Activated gamma-delta T cell (primary cell): ENCODE measurements at regions not wholly inside any gene's neighbourhood (a gene's known extent, or its start where the extent isn't known, plus 50 kb on each side); places are given as distances from the start of the nearest gene placed in this dataset.

Source experiments
- DNase-seq: peaks from one replicate; lab custom pipeline; 2025; lab: John Stamatoyannopoulos, UW

DNA sequence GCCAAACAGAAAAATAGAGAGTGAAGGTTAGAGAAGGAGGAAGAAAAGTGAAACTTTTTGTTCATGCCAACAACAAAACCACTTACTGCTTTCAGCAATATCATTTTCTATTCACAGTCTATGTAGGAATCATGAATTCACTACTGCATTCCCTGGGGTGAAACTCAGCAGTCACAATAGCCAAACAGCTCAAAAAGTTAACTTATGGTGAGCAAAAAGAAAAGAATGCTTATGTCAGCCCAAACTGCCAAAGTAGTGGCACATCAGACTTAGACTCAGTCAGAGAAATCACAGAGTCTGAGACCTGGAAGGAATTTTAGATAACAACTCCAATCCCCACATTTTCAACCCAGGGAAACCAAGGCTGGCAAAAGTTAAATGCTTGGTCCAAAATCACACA lies 238.7 kb upstream of the TMCO5A start:
- no peak for DNase-seq

GRCh38 chr15:37698679-37699078 lies 235.8 kb upstream of the TMCO5A start:
- no peak for DNase-seq

GRCh38 chr15:37701230-37701629 lies 233.2 kb upstream of the TMCO5A start:
- no peak for DNase-seq

- no peak for DNase-seq
Observed at GRCh38 chr15:37709669-37710068, 224.8 kb upstream of the TMCO5A start.

DNA sequence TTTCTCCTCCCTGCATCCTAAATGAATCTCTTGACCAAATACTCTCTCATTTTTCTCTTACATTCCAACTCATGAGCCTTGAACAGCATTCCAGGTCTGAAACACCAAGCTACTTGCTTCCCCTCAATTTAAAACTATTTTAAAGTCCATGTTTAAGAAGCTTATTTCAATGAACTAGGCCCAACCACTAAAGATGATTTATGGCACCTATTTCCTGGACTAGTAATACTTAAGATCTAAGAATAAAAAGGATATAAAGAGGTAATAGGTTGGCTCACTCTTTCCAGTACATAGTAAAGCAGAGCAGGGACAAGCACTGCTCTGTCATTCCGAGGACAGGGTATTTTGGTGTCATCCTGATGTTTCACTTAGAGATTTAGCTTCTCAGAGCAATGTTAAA lies 219.3 kb upstream of the TMCO5A start:
- no peak for DNase-seq

DNA sequence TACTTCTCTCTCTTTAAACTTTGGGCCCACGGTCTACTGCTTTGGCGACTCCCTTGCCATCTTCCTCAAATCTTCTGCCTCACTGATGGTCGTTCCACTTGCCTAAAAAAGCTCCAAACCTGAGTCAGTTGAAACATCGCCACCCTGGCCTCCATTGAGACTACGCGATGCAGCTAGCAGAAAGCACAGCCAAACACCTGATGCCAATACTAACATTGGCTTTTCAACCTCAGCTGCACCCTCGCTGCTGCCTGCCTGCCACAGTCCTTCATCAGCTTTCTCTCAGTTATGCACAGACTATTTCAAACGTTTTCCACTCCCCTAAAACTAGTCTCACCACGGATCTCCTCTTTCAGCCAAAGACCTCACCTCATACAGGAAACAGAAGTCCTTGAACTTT lies 214.2 kb upstream of the TMCO5A start:
- DNase-seq: no peak

DNA sequence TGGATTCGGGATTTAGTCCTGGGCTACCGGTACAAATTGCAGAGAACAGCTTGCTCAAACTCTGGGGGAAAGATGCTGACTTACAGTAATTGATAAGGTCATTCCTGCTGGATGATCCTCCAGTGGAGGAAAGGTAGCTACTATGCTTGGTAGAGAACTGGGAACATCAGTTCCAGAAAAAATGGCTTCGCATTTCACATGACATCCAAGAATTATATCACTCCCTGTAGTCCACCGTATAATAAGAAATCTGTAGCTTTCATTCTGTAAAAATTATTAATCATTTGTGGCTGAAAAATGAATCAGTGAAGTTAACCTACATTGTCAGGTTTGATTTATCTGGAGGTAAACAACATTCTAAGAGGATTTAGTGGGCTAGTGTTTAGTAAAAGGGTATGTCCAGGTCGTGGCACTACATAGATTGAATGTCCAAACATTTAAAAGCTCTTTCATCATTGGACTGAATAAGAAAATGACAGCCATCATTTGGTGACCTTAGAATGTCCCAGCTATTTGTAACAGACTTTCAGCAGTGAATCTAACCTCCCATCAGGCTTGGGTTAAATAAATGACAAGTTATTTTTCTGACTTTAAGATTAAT lies 203.2 kb upstream of the TMCO5A start:
- DNase-seq: no peak

GRCh38 chr15:37733628-37734027 lies 200.8 kb upstream of the TMCO5A start:
- no peak for DNase-seq

- DNase-seq: no peak
Observed at GRCh38 chr15:37740623-37741141, 193.8 kb upstream of the TMCO5A start.

- no peak for DNase-seq
Observed at GRCh38 chr15:37743826-37744225, 190.6 kb upstream of the TMCO5A start.

DNA sequence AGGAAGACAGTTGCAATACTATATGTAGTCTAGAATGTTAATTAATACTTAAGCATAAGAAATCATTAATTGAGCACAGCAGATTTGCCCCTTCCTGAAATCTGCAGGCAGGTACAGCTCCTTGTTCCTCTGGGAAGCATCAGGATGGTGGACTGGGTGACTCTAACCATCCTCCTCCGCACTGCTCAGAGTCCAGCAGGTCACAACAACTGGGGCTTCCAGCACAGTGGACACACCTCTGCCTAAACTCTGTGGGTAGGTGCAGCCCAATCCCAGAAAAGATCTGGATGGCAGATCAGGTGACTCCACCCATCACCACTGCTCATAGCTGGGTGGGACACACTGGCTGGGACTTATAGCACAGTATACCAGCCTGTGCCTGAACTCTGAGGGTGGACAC lies 189.9 kb upstream of the TMCO5A start:
- no peak for DNase-seq

DNA sequence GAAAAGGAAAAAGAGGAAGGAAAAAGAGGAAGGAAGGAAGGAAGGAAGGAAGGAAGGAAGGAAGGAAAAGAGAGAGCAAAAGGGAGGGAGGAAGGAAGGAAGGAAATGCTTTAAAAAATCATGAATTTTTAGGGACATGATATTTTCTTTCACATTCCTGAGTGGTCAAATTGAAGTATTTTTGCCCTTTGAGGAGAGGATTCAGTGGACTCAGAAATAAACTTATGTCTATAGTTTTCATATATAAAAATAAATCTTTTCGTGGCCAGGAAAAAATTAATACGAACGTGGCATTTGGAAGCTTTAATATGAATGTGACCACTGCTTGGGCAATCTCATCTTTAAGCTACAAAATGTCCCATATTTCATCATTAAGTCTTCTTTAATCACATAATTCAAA lies 183.0 kb upstream of the TMCO5A start:
- DNase-seq: no peak

DNA sequence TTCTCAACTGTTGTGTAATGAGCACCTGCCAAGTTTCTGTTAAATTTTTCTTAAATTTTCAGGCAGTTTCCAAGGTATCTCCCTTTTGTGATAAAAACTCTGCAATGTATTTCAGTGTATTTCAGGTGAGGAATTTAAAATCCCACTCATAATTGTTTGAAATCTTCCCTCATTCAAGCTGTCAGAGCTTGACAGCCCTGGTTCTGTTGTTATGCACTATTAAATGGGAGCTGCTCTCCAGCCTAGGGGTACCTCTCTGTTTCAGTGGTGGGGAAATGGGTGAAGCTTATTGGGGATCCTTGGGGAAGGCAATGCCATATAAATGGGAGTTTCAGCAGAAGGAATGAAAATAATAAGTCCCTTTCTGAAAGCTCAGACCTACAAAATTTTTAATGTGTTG lies 178.0 kb upstream of the TMCO5A start:
- DNase-seq: no peak

DNA sequence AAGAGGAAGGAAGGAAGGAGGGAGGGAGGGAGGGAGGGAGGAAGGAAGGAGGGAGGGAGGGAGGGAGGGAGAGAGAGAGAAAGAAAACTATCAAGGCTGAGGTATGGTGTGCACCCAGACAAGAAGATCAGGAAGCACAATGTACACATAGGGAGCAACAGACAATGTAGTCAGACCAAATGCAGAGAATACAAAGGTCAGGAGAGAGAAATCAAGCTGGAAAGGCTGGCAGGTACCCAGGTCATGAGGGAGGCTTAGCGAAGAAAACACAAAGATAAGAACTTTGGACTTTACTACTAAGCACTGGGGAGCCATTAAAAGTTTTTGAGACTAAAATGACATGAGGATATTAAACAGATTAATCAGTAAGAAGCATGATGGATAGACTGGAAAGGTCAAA lies 176.0 kb upstream of the TMCO5A start:
- DNase-seq: no peak

- no peak for DNase-seq
Observed at GRCh38 chr15:37764733-37765191, 169.7 kb upstream of the TMCO5A start.

DNA sequence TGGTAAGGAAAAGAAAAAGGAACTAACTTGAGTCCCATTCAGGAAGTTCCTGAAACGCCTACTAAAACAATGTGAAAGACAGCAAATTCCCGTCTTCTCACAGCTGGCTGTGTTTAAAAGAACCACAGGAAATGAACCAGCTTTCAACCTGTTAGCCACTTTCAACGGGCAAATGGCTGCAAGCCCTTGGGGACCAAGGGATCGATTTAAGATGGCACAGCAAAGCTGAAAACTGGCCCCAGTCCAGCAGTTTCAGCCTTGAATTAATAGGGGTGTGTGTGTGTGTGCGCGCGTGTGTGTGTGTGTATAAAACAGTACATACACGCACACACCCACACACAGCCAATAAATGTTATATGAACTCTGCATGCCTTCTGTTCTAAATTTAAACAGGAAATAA lies 168.7 kb upstream of the TMCO5A start:
- DNase-seq: no peak

DNA sequence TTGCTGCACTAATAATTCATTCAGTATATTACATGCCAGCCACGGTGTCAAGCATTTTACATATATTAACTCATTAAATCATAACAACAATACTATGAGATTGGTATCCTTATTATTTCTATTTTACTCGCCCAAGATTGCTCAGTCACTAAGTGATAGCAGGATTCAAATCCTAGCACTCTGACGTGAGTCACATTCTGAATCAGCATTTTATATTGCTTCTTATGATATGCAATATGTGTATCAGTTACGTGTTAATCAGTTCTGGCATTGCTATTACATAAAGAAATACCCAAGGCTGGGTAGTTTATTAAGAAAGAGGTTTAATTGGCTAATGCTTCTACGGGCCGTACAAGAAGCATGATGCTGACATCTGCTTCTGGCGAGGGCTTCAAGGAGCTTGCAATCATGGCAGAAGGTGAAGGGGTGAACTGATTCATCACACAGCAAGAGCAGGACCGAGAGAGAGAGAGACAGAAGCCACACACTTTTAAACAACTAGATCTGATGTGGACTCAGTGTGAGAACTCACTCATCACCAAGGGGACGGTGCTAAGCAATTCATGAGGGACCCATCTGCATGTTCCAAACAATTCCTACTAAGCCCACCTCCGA lies 166.5 kb upstream of the TMCO5A start:
- no peak for DNase-seq

DNA sequence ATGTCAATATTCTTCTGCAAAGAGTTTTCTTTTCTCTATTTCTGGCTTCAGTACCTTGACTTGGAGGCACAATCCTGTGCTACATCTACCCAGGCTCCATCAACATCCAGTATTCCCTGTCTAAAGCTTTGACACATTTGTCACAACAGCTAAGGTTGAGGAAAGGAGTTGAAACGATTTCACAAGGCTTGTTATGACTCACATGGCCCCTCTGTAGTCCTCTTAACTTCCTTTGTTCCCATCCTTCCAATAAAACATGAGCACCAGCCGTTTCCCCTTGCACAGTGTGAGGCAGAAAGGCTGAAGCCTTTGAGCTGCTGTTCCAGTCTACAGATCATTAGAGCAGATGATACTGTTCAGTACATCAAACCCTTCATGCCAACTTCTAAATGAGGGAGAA lies 163.0 kb upstream of the TMCO5A start:
- no peak for DNase-seq

DNA sequence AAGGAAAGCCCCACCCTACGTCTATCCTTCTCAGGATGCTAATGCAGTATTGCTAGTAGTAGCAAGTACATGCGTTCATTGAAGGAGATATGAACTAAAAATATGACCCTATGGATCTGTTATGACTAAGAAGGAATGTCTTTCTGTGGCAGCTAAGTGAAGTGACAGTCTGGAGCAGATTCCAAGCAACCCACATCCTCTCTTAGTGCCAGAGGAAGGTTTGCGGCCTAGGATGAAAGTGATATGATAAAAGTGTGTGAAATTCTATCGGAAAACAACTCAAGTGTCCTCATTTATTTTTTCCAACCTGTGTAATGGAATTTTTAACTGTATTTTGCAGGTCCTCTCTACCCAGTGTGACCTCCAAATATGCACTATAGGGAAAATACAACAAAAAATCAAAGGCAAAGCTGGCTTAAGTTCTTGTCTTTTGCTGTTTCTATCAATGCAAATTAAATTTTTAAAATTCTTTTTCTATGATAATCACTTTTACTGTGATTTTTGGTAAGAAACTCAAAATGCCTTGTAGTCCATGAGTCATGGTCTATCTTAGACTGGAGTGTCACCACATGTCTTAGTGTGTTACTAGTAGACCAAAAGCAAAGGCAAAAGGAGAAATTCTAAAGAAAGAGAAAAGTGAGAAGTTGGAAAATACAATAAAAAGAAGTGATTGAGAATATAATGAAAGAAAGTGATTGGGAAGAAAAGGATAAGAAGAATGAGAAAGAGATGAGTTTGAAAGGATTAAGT lies 161.2 kb upstream of the TMCO5A start:
- no peak for DNase-seq

DNA sequence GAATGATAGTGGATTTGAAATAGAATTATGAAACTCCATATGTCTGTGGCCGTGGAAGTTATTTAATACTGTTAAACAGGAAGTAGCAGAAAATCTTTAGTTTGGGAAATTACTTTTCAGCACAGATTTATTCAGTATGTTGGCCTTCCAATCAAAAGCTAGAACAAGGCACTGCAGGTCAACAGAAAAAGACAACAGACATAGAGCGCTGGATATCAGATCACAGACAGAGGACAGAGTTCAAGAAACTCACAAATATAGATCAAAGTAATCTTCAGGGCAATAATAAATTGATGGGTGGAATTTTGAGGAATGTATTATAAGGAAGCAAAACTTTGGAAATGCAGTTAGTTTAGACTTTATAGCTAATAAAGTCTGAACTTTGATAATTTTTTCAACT lies 159.5 kb upstream of the TMCO5A start:
- no peak for DNase-seq

DNA sequence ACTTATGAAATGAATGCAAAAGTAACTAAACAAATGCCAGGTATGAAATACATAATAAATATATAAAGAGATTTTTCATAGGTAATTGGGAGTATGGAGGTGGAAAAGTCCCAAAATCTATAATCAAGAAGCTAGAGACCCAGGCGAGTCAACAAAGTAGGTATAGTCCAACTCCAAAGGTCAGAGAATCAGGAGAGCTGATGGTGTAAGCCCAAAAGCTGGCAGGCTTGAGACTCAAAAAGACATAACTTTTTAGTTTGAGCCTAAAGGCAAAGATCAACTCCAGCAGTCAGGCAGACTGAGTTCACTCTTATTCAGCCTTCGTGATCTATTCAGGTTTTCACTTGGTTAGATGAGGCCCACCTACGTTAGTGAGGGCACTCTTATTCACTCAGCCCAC lies 157.4 kb upstream of the TMCO5A start:
- no peak for DNase-seq

DNA sequence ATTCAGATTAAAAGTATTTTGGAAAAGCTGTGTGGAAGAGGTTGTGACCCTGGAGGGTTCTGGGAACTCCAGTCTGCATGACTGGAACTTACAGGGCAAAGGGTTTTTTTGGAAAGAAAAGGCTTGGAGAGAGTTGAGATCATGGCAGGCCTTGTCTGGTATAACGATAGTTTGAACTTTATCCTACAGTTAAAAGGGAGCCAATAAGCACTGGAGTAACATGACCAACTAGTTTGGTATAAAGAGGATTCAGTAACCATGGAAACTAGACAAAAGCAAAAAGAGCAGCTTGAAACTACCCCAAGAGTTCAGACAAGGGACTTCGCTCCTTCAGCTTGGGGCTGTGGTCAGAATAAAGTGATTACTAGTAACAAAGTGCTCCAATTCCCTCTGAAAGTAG lies 151.2 kb upstream of the TMCO5A start:
- no peak for DNase-seq

DNA sequence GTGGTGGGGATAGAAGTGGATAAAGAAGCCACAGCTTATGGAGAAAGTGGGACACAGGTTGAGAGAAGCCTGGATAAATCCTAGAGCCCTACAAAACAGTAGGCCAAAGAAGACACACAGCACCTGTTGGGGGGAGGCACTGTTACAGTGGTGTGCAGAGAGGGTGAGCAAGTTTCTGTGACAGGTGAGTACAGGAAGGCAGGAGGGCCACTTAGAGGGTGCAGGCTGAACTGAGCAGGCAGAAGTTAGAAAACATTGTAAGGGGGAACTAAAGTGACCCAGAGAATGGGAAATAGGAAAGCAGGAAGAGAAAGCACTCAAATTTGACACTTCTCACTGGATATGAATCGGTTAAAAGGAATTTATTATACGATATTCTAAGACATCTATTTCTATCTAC lies 146.1 kb upstream of the TMCO5A start:
- DNase-seq: no peak
